NCI-H446 (cell line): ENCODE measurements at regions not wholly inside any gene's neighbourhood (a gene's known extent, or its start where the extent isn't known, plus 50 kb on each side); places are given as distances from the start of the nearest gene placed in this dataset.
"Not testable (repeated sequence)": the region's sequence is repeated elsewhere in the genome, so short reads cannot be mapped to it uniquely, and the experiment has no call there.

Source experiments
- DNase-seq, 2 experiments: peaks; one replicate each; lab custom pipeline; 2025; lab: John Stamatoyannopoulos, UW

GRCh38 chr2:51894584-51894983 is 862.7 kb upstream of the NRXN1 start:
- DNase-seq = not testable (repeated sequence)

GRCh38 chr2:51888120-51888519 is 856.2 kb upstream of the NRXN1 start:
- DNase-seq = no peak

GRCh38 chr2:51881673-51882072 is 849.7 kb upstream of the NRXN1 start:
- no peak for DNase-seq

- DNase-seq = no peak
These were observed 848.2 kb upstream of the NRXN1 start for GRCh38 chr2:51880153-51880552.

GRCh38 chr2:51866361-51866760 is 834.4 kb upstream of the NRXN1 start:
- no peak for DNase-seq

GRCh38 chr2:51859260-51859659 is 827.3 kb upstream of the NRXN1 start:
- DNase-seq = no peak

- DNase-seq = no peak
These were observed 823.8 kb upstream of the NRXN1 start for GRCh38 chr2:51855683-51856082.

GRCh38 chr2:51846796-51847195 is 814.9 kb upstream of the NRXN1 start:
- no peak for DNase-seq

- no peak for DNase-seq
These were observed 814.1 kb upstream of the NRXN1 start for GRCh38 chr2:51846018-51846417.

- DNase-seq = no peak
These were observed 812.7 kb upstream of the NRXN1 start for GRCh38 chr2:51844596-51844995.

- DNase-seq = no peak
These were observed 797.5 kb upstream of the NRXN1 start for GRCh38 chr2:51829477-51829876.

GRCh38 chr2:51825823-51826222 is 793.9 kb upstream of the NRXN1 start:
- no peak for DNase-seq

GRCh38 chr2:51813247-51813646 is 781.3 kb upstream of the NRXN1 start:
- no peak for DNase-seq

GRCh38 chr2:51812138-51812866 is 780.4 kb upstream of the NRXN1 start:
- DNase-seq = no peak

GRCh38 chr2:51810197-51810596 is 778.3 kb upstream of the NRXN1 start:
- no peak for DNase-seq

- DNase-seq = no peak
These were observed 775.3 kb upstream of the NRXN1 start for GRCh38 chr2:51807229-51807628.

GRCh38 chr2:51795248-51795888 is 763.4 kb upstream of the NRXN1 start:
- no peak for DNase-seq

GRCh38 chr2:51791496-51791895 is 759.6 kb upstream of the NRXN1 start:
- DNase-seq = no peak

- no peak for DNase-seq
These were observed 758.9 kb upstream of the NRXN1 start for GRCh38 chr2:51790854-51791253.

- DNase-seq = no peak
These were observed 758.0 kb upstream of the NRXN1 start for GRCh38 chr2:51789918-51790317.

- peak in 1 of 2 experiments; percentile 31 for DNase-seq
These were observed 751.2 kb upstream of the NRXN1 start for GRCh38 chr2:51782921-51783765.

GRCh38 chr2:51781691-51782090 is 749.8 kb upstream of the NRXN1 start:
- no peak for DNase-seq

GRCh38 chr2:51780353-51780752 is 748.4 kb upstream of the NRXN1 start:
- no peak for DNase-seq
